NCI-H1417 treated with DMSO at 0.1 percent for 48 hours (cell line): ENCODE measurements at regions not wholly inside any gene's neighbourhood (a gene's known extent, or its start where the extent isn't known, plus 50 kb on each side); places are given as distances from the start of the nearest gene placed in this dataset.
A peak's percentile ranks its signal among the peaks of the same experiment; 100 is the strongest.

Experiments used
- DNase-seq: peaks from one replicate; lab custom pipeline; 2025; lab: John Stamatoyannopoulos, UW

GRCh38 chr1:113007706-113008364 is 51.8 kb upstream of the SLC16A1 start:
- DNase-seq = no peak

DNA sequence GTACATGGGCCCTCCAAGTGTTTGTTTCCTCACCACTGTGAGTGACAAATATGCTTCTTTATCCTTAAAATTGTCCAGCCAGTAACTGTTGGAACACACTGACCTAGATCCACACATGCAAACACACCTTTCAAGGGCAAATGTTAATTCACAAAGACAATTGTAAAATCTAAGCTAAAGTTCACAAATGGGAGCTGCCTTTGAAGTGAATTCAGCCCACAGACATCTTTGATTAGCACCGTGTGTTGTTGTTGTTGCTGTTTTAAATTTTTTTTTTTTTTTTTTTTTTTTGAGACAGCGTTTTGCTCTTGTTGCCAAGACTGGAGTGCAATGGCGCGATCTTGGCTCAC is 52.3 kb upstream of the SLC16A1 start:
- DNase-seq = no peak

DNA sequence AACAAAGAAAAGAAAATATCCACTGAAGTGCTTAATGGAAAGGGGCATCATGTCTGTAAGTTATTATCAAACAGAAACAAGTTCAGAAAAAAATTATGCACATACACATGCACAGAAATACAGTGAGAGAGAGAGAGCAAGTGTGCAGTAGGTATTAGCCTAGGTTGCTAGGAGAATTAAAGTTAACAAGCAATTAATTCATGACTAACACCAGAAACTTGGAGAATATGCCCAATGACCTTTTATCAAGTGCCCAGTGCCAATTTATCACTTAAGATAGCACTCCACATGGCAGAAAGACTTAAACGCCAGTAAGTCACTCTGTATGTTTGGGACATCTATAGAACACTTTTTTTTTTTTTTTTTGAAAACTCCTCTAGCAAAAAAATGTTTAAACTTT is 56.2 kb upstream of the SLC16A1 start:
- DNase-seq = no peak

DNA sequence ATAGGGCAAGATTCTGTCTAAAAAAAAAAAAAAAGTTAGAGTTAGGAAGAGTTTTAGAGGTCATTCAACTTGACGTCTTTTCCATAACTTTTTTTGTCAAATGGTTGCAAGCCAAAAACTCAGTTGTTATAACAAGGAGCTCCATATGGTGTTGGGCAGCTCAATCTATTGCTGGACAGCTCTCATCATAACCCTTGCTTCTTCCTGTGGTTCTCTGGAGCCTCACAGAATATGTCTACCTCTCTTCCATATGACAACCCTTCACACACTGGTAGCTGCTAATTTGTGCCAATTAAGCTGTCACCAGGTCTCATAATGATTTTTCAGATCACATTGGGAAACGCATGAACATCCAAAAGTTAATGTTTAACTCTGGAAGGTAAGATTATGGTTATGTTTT is 57.8 kb upstream of the SLC16A1 start:
- no peak for DNase-seq

GRCh38 chr1:113014508-113014907 is 58.5 kb upstream of the LRIG2 start:
- no peak for DNase-seq

- no peak for DNase-seq
These were observed 54.1 kb upstream of the LRIG2 start for GRCh38 chr1:113018911-113019310.

- peak; percentile 83 for DNase-seq
These were observed 51.4 kb upstream of the LRIG2 start for GRCh38 chr1:113021430-113022085.
